DOHH2 (cell line): ENCODE measurements at regions not wholly inside any gene's neighbourhood (a gene's known extent, or its start where the extent isn't known, plus 50 kb on each side); places are given as distances from the start of the nearest gene placed in this dataset.

Experiments used
- CTCF ChIP-seq: fragments of 200-600 bp; sonication (generic); IDR thresholded peaks from one replicate; pipeline ENCODE4 v1.5.1; 2014; ENCODE audit warnings: antibody characterized with exemption, mild to moderate bottlenecking, low read depth, low read length; ENCODE audit not compliant: poor library complexity, severe bottlenecking
- EZH2phosphoT487 ChIP-seq: fragments of 200-600 bp; sonication (generic); IDR thresholded peaks from 2 replicates; pipeline ENCODE4 v1.6.1; 2017; ENCODE audit warnings: borderline replicate concordance, mild to moderate bottlenecking, antibody characterized with exemption, low read length, moderate library complexity, mixed read lengths

- TF ChIP-seq CTCF (no peak), EZH2phosphoT487 (no peak)
Observed at GRCh38 chr10:63030536-63030935, 102.6 kb upstream of the NRBF2 start.
